Left lung (tissue), 4 donors: ENCODE measurements at regions not wholly inside any gene's neighbourhood (a gene's known extent, or its start where the extent isn't known, plus 50 kb on each side); places are given as distances from the start of the nearest gene placed in this dataset.
"Not testable (repeated sequence)": the region's sequence is repeated elsewhere in the genome, so short reads cannot be mapped to it uniquely, and the experiment has no call there.

Source experiments
- ATAC-seq: fragments of 200-7000 bp; cut with Tn5 transposase; one replicate; pipeline ENCODE4 v1.9.1; 2020; ENCODE audit warnings: moderate library complexity
- DNase-seq, 4 donors: peaks; one replicate each; pipeline ENCODE4 v3.0.0-alpha.2; 2013 to 2020
- H3K27ac ChIP-seq, 2 donors: fragments of 200-600 bp; sonication (generic) in 1 of 2; one replicate each; pipeline versions ENCODE4 v1.5.0 to v1.8.0; 2020 to 2021
- H3K27me3 ChIP-seq, 2 donors: fragments of 200-600 bp; sonication (generic) in 1 of 2; one replicate each; pipeline versions ENCODE4 v1.5.0 to v1.8.0; 2020 to 2021
- H3K36me3 ChIP-seq, 2 donors: fragments of 200-600 bp; sonication (generic) in 1 of 2; one replicate each; pipeline versions ENCODE4 v1.5.0 to v1.8.0; 2020 to 2021
- H3K4me1 ChIP-seq, 2 donors: fragments of 200-600 bp; one replicate each; pipeline ENCODE4 v1.8.0; 2021
- H3K4me3 ChIP-seq, 2 donors: fragments of 200-600 bp; sonication (generic) in 1 of 2; one replicate each; pipeline versions ENCODE4 v1.5.0 to v1.8.0; 2020 to 2021; ENCODE audit warnings: mild to moderate bottlenecking in 1 of 2
- H3K9me3 ChIP-seq, 2 donors: fragments of 200-600 bp; sonication (generic) in 1 of 2; one replicate each; pipeline versions ENCODE4 v1.5.0 to v1.8.0; 2020 to 2021
- CTCF ChIP-seq, 2 donors: fragments of 200-600 bp; sonication (generic) in 1 of 2; IDR thresholded peaks; one replicate each; pipeline versions ENCODE4 v1.5.0 to v1.8.0; 2021; ENCODE audit warnings: antibody characterized with exemption in 2 of 2
- intact Hi-C, 2 donors: fragments of 100-400 bp; cut with DNase I; formaldehyde crosslinking; loops; one replicate each; pipeline versions ENCODE4 v1.11.2 to v1.14.2; 2022
- donor health status: DM: no; HTN: yes; CAD: no.
- donor health status: DM: no; HTN: no; CAD: no.

- H3K27me3 ChIP-seq, result no peaks in the 10 kb centered on the region
- peaks cover 0 to 49% of the 10 kb centered on the region in 2 donors for H3K9me3 ChIP-seq
- no peaks in the 10 kb centered on the region for H3K36me3 ChIP-seq
- no peak overlapping the region for H3K27ac ChIP-seq
- H3K4me1 ChIP-seq, result no peaks in the 10 kb centered on the region
- DNase-seq, result no peak
- intact Hi-C loops, result no loop called here
- peak overlapping the region; percentile 18 to 25 for H3K4me3 ChIP-seq
- ATAC-seq, result no peak
- no peak for TF ChIP-seq CTCF (IDR thresholded peaks at IDR 0.05)
These were observed 67.2 kb upstream of the ZNF527 start for GRCh38 chr19:37303591-37304171.

DNA sequence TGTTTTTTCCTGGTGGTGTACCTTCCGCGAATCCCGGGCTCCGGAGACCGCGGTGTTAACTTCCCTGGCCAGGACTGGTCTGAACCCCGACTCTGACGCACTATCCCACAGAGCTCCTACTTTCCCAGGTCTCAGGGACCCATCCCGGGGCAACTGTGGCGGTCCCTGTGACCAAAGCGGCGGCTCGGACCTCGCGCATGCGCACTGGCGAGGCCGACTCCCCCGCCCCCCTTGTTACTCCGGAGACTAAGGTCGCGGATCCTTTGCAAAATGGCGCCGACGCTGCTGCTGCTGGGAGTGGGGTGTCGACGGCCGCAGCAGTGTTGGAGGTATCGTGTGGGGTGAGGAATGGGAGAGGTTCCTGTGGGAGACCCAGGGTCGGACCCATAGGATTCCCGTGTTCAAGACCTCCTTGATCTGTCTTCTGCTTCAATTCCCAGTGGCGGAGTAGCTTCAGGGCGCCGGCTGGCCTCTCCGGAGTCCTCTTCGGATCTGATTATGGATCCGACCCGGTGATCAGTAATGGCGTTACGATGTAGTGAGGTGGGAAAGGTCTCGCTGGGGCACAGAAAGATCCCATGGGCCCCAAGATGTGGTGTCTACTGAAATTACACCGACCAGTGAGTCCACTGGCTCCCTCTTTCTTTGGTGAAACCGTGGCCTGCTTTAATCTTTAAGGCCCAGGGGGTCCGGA, 66.6 kb upstream of the ZNF527 start:
- TF ChIP-seq CTCF (IDR thresholded peaks at IDR 0.05), result no peak
- Histone ChIP-seq H3K9me3 (peaks cover 0 to 49% of the 10 kb centered on the region in 2 donors), H3K4me3 (peak overlapping the region; percentile 18 to 25), H3K27me3 (no peaks in the 10 kb centered on the region), H3K36me3 (no peaks in the 10 kb centered on the region), H3K4me1 (no peaks in the 10 kb centered on the region), H3K27ac (no peak overlapping the region)
- DNase-seq, result no peak
- intact Hi-C loops, result no loop called here
- no peak for ATAC-seq

- DNase-seq, result no peak
- intact Hi-C loops, result no loop called here
- H3K9me3 ChIP-seq, result peaks cover 0 to 49% of the 10 kb centered on the region in 2 donors
These were observed 66.0 kb upstream of the ZNF527 start for GRCh38 chr19:37304884-37305255.

GRCh38 chr19:37306383-37306963, 64.4 kb upstream of the ZNF527 start:
- no peaks in the 10 kb centered on the region for H3K36me3 ChIP-seq
- no peaks in the 10 kb centered on the region for H3K27me3 ChIP-seq
- DNase-seq, result peak in 1 of 4 donors; percentile 73
- intact Hi-C loops, result no loop called here
- no peak for ATAC-seq
- H3K9me3 ChIP-seq, result peaks cover 0 to 49% of the 10 kb centered on the region in 2 donors
- no peaks in the 10 kb centered on the region for H3K4me1 ChIP-seq
- no peak overlapping the region for H3K27ac ChIP-seq
- TF ChIP-seq CTCF (IDR thresholded peaks at IDR 0.05), result no peak
- H3K4me3 ChIP-seq, result no peak overlapping the region

More at GRCh38 chr19:37304884-37305255, 66.0 kb upstream of the ZNF527 start:
- TF ChIP-seq CTCF (IDR thresholded peaks at IDR 0.05), result no peak
- H3K4me3 ChIP-seq, result no peak overlapping the region
- ATAC-seq, result no peak
- H3K4me1 ChIP-seq, result no peaks in the 10 kb centered on the region
- no peak overlapping the region for H3K27ac ChIP-seq
- no peaks in the 10 kb centered on the region for H3K27me3 ChIP-seq
- no peaks in the 10 kb centered on the region for H3K36me3 ChIP-seq

- H3K27ac ChIP-seq, result no peak overlapping the region
- no peaks in the 10 kb centered on the region for H3K36me3 ChIP-seq
- no peak overlapping the region for H3K4me3 ChIP-seq
- H3K4me1 ChIP-seq, result no peaks in the 10 kb centered on the region
- intact Hi-C loops, result no loop called here
- no peaks in the 10 kb centered on the region for H3K27me3 ChIP-seq
- DNase-seq (no peak), ATAC-seq (no peak)
- no peak for TF ChIP-seq CTCF (IDR thresholded peaks at IDR 0.05)
- H3K9me3 ChIP-seq, result peaks cover 0 to 32% of the 10 kb centered on the region in 2 donors
These were observed 60.9 kb upstream of the ZNF527 start for GRCh38 chr19:37309834-37310575.

- H3K27ac ChIP-seq, result peak overlapping the region in 1 of 2 donors; percentile 40
- H3K27me3 ChIP-seq, H3K36me3 ChIP-seq, H3K4me1 ChIP-seq, intact Hi-C loops: not testable (repeated sequence)
- ATAC-seq, result peak; percentile 81
- H3K9me3 ChIP-seq, result peaks cover 0 to 15% of the 10 kb centered on the region in 2 donors
- H3K4me3 ChIP-seq, result peak overlapping the region; percentile 11 to 26
- peak; percentile 40 to 64 (median 60) for DNase-seq
These were observed 58.2 kb upstream of the ZNF527 start for GRCh38 chr19:37312531-37313334.
